Amniotic epithelial cell (primary cell): ENCODE measurements at regions not wholly inside any gene's neighbourhood (a gene's known extent, or its start where the extent isn't known, plus 50 kb on each side); places are given as distances from the start of the nearest gene placed in this dataset.
"Not testable (repeated sequence)": the region's sequence is repeated elsewhere in the genome, so short reads cannot be mapped to it uniquely, and the experiment has no call there.

ENCODE experiments used
- DNase-seq: peaks from one replicate; pipeline ENCODE4 v3.0.0-alpha.2; 2010; ENCODE audit warnings: low read depth

DNA sequence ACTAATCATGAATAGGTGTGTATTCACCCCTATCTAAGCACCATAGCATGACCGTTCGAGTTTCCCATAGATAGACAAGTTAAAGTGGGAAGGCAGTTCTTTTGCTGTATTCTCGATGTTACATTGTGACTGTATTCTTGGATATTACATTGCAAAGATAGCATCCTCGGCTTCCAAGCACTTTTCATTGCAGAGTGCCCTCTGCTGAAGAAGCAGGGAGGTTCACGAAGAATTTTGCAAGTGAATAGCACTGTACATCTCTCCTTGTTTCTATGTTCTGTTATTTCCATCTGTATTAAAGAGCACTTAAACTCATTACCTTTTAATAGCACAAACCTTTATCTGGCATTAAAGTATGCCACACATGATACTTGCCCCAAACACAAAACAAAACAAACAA is 426.7 kb upstream of the ARX start:
- DNase-seq = no peak

DNA sequence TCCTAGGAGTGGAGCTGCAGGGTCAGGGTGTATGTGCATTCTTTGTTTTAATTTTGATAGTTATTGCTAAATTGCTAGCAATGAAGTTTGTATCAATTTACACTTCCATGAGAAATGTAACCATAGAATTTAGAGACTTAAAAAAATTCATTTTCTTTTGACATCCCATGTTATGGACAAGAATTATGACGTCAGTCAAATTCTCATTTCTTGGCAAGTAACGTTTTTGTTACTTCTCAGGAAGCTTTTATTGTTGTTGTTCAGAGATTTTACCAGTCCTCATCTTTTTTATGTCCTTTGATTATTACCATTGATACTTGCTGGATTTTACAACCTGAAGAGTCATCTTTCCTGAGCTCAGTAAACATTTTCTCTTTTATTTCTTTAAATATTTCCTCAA is 417.5 kb upstream of the ARX start:
- DNase-seq = no peak

GRCh38 chrX:25432396-25432795 is 416.6 kb upstream of the ARX start:
- no peak for DNase-seq

DNA sequence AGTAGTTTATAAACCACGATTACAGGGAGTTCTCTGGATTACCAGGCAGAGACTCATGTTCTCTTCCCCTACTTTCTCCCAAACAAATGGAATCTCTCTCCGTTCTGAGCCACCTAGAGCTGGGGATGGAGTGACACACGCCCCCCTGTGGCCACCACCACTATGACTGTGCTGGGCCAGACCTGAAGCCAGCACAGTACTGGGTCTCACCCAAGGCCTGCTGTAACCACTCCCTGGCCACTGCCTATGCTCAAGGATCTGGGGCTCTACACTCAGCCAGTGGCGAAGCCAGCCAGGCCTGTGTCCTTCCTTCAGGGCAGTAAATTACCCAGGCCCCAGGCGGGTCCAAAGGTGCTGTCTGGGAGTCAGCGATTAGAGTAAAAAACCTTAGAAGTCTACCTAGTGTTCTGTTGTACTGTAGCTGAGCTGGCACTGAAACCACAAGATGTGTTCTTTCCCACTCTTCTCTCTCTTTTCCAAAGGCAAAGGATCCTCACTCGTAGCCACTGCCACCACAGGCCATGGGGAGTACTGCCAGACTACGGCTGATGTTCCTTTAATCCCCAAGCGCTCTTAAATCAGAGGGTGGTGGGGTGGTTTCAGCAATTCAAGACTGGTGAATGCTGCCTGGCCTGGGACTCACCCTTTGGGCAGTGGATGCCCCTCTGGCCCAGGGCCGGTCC is 412.2 kb upstream of the ARX start:
- no peak for DNase-seq

GRCh38 chrX:25404163-25404562 is 388.4 kb upstream of the ARX start:
- not testable (repeated sequence) for DNase-seq

DNA sequence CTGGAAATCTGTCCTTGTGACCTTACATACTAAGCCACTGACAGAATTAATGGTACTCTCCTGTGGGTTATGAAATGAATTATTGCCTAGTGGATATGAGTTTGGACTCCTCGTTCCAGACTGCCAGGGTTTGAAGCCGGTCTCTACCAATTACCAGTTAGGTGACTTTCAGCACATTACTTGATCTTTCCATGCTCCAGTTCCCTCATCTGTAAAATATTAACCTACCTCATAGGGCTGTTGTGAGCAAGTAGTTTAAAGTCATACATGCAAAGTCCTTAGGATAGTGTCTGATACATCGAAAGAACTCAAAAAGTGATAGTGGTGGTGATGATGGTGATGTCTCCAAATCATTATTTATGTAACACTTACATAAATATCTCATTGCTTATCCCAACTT is 373.5 kb upstream of the ARX start:
- DNase-seq = no peak

DNA sequence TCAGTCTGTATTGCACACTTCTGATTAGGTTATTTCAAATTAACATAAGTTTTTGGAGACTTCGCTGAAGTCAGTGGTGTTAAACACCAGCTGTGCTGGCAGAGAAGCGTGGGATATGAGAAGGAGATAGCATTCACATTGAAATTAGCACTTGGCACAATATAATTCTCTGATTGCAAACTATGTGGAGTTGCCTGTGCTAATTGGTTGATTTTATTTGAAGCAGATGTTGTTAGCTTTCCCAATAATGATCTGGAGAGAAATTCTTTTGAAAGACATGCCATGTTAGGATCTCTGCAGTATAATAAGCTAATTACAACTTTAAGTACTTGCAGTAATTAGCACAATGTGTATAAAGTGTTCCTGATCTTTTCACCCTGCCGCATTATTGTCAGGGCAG is 367.4 kb upstream of the ARX start:
- DNase-seq = no peak

GRCh38 chrX:25356456-25356855 is 340.7 kb upstream of the ARX start:
- DNase-seq = no peak

GRCh38 chrX:25344161-25344936 is 328.6 kb upstream of the ARX start:
- DNase-seq = no peak

DNA sequence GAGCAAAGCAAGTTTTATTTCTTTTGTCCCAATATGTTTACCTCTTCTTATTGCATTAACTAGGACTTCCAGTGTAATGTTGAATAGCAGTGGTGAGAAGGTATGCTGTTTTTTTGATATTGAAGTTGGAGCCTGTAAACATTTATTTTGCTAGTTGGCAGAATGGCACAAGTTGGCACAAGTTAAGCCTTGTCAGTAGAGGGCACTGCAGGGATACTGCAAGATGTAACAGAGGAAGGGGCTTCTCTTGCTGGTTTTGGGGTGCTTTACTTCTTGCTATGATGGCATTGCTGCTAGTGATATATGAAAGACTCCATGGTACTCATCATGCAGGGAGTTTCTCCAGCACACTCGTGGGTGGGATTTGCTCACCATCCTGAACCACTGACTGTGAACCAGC is 327.3 kb upstream of the ARX start:
- DNase-seq = no peak

DNA sequence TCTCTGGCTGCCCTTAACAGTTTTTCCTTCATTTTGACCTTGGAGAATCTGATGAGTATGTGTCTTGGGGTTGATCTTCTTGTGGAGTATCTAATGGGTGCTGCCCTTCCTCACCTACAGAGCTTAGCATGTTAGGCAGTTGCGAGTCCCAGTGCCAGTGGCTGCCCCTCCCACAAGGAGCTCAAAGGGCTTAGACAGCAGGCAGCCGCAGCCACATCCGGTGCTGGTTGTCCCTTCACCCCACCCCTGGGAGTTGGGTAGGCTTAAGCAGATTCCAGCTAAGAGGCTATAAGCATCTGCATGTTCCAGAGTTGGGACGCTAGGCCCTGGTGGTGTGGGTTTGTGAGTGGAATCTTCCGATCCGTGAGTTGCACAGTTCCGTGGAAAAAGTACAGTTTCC is 322.1 kb upstream of the ARX start:
- DNase-seq = no peak

- no peak for DNase-seq
Observed at GRCh38 chrX:25300994-25301393, 285.2 kb upstream of the ARX start.

DNA sequence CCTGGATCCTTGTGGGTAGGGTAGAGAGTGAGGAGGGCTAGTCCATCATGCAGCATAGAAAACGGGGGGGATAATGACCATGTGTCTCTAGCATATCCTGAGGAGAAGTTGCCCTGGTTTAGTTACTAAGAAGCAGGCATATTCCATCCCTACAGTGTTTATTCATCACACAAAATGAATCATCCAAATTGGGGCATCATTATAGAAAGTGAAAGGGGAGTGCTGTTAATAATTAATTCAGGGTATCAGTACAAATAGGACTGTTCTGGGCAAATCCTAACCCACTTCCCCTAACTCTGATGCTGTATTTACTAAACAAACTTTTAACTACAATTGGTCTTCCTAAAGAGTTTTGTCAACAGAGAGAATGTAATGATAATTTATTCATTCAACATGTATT is 281.1 kb upstream of the ARX start:
- no peak for DNase-seq

GRCh38 chrX:25295466-25295865 is 279.7 kb upstream of the ARX start:
- DNase-seq = no peak

- no peak for DNase-seq
Observed at GRCh38 chrX:25290132-25290531, 274.4 kb upstream of the ARX start.

DNA sequence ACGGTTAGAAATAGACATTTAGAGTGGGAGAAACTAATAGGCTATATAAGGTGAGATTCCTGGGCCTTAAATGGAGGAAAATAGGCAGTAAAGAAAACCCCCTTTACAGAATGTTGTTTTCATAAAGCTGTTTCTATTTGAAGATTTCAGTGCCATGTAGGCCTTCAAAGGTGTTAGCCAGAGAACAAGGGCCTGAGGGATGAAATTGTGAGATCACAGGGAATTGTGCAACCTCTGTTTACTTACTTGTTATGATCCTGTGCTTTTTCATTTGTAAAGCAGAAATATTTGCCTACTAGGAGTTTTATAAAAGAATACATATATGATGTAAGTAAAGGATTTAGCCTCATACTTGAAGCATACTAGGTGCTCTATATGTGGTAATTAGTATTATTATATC is 272.9 kb upstream of the ARX start:
- no peak for DNase-seq

GRCh38 chrX:25287521-25287920 is 271.8 kb upstream of the ARX start:
- no peak for DNase-seq

DNA sequence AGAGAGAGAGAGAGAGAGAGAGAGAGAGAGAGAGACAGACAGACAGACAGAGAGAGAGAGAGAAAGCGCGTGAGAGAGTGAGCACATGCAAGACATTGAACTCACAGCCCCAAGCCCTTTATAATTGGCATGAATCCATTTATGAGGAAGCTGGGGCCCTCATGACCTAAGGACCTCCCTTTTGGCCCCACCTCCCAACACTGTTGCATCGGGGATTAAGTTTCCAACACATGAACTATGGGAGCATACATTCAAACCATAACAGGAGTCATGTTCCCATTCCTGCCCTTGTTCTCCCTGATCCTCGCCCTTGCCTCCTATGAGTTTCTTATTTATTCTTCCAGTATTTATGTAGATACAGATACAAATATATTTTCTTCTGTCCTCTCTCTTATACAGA is 269.8 kb upstream of the ARX start:
- DNase-seq = no peak

- DNase-seq = no peak
Observed at GRCh38 chrX:25279510-25279909, 263.7 kb upstream of the ARX start.

DNA sequence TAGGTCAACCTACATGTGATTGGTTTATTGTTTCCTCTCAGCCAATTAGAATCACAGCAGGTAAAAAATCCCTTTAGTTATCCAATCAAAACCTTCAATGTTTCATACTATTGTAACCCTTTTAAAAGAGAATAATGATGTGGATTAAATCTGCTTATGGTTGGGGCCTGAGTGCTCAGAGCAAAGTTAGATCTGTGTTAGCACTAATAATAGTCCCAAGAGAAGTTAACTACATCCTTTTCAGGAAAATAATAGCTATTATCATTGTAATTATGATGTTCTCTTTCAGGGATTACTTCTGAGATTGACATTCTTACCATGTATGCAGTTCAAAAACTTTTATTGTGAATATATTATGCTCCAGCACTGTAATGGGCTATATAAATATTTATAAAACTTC is 262.6 kb upstream of the ARX start:
- no peak for DNase-seq

GRCh38 chrX:25277574-25277973 is 261.8 kb upstream of the ARX start:
- no peak for DNase-seq

GRCh38 chrX:25275159-25275558 is 259.4 kb upstream of the ARX start:
- DNase-seq = no peak

DNA sequence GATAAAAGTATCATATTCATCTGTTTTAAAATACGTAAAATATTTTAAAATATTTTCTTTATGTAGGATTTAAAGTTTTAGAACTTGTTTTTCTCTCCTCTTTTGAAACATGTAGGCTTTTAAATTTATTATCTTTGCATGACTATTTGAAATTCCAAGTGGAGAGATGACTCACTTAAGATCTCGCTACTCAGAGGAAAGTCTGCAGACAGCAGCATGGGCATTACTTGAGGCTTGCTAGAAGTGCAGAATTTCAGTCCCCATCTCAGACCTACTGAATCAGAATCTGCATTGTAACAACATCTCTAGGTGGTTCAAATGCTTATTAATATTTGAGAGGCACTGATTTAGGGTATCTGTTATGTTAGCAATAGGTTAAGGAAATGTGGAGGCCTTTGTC is 225.7 kb upstream of the ARX start:
- DNase-seq = no peak

DNA sequence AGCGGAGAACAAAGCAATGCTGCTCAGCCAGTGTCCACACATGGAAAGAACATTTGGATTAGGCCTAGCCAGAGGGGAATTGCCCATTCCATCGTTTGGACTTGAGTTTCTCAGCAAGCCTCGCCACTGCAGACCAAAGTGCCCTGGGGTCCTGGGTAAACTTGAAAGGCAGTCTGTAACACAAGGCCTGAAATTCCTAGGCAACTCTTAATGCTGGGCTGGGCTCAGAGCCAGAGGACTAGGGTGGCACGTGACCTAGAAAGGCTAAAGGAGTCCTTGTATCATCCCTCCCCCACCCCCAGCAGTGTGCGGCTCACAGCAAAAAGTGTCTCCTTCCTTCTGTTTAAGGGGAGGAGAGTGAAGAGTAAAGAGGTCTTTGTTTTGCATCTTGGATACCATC is 210.4 kb upstream of the ARX start:
- no peak for DNase-seq
